ENCODE measurements at regions not wholly inside any gene's neighbourhood (a gene's known extent, or its start where the extent isn't known, plus 50 kb on each side); places are given as distances from the start of the nearest gene placed in this dataset.

DNA sequence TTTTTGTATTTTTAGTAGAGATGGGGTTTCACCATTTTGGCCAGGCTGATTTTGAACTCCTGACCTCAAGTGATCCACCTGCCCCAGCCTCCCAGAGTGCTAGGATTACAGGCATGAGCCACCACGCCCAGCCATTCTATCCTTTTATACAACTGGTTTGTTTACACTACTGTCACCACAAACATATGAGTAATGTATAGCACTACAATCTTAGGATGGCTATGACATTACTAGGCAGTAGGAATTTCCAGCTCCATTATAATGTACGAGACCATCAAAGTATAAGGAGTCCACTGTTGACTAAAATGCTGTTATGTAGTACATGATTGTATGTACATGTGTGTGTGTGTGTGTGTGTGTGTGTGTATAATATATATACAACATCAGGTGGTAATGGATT, 1126.1 kb upstream of the LRRN3 start:
- TF ChIP-seq, protein P1, sequence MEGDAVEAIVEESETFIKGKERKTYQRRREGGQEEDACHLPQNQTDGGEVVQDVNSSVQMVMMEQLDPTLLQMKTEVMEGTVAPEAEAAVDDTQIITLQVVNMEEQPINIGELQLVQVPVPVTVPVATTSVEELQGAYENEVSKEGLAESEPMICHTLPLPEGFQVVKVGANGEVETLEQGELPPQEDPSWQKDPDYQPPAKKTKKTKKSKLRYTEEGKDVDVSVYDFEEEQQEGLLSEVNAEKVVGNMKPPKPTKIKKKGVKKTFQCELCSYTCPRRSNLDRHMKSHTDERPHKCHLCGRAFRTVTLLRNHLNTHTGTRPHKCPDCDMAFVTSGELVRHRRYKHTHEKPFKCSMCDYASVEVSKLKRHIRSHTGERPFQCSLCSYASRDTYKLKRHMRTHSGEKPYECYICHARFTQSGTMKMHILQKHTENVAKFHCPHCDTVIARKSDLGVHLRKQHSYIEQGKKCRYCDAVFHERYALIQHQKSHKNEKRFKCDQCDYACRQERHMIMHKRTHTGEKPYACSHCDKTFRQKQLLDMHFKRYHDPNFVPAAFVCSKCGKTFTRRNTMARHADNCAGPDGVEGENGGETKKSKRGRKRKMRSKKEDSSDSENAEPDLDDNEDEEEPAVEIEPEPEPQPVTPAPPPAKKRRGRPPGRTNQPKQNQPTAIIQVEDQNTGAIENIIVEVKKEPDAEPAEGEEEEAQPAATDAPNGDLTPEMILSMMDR (IDR thresholded peaks at IDR 0.05) = no peak
- Mint-ChIP-seq H3K4me1 (ENCODE audit: low read depth) (peaks cover 9% of the 10 kb centered on the region), H3K36me3 (ENCODE audit: low read depth) (no peaks in the 10 kb centered on the region), H3K4me3 (ENCODE audit: unreplicated experiment) (no peak overlapping the region), H3K9me3 (ENCODE audit: low read depth) (peaks cover 2% of the 10 kb centered on the region), H3K27me3 (ENCODE audit: low read depth) (no peaks in the 10 kb centered on the region), H3K27ac (ENCODE audit: unreplicated experiment) (no peak overlapping the region)
- no peak for DNase-seq (ENCODE audit: low spot score)

DNA sequence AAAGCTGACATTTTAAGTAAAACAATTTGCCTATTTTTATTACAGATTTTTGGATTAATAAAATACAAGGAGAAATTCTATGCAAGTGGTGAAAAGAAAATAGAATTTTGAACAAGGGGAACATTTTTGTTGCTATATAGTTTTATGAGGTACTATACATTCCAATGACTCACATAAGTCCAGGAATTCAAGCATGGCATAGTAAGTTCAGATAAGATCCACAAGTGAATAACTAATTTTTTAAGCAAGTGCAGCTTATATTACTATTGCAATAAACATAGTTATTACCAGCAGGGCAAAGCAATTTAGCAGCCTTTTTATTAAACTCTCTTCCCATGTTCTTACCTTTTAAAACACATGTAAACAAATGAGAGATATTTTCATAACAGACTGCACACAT, 1123.5 kb upstream of the LRRN3 start:
- DNase-seq (ENCODE audit: low spot score) = no peak
- H3K9me3 Mint-ChIP-seq (ENCODE audit: low read depth) = peaks cover 13% of the 10 kb centered on the region
- no peak overlapping the region for H3K27ac Mint-ChIP-seq (ENCODE audit: unreplicated experiment)
- TF ChIP-seq, protein P1 (IDR thresholded peaks at IDR 0.05) = no peak
- no peaks in the 10 kb centered on the region for H3K27me3 Mint-ChIP-seq (ENCODE audit: low read depth)
- peaks cover 9% of the 10 kb centered on the region for H3K4me1 Mint-ChIP-seq (ENCODE audit: low read depth)
- no peak overlapping the region for H3K4me3 Mint-ChIP-seq (ENCODE audit: unreplicated experiment)
- no peaks in the 10 kb centered on the region for H3K36me3 Mint-ChIP-seq (ENCODE audit: low read depth)

DNA sequence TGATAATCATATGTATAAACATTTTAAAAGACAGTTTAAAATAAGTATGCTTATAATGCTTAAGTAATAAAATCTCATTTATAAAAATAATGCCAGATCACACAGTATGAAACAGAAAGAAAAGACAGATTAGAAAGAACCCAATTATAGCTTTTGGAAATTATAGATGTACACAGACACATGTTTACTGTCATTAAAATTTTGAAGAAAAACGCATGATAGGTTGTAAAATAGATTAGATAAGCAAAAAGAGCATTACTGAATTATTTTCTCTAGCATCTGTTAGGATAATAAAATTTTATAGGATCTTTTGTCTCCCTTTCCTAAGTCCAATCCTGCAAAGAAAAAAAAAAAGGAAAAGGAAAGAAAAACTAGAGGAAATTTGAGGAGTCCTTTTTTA, 1107.3 kb upstream of the LRRN3 start:
- peaks cover 12% of the 10 kb centered on the region for H3K9me3 Mint-ChIP-seq (ENCODE audit: low read depth)
- H3K36me3 Mint-ChIP-seq (ENCODE audit: low read depth) = peaks cover 3% of the 10 kb centered on the region
- TF ChIP-seq, protein P1 (IDR thresholded peaks at IDR 0.05) = no peak
- no peak for DNase-seq (ENCODE audit: low spot score)
- peaks cover 12% of the 10 kb centered on the region for H3K4me1 Mint-ChIP-seq (ENCODE audit: low read depth)
- H3K27me3 Mint-ChIP-seq (ENCODE audit: low read depth) = no peaks in the 10 kb centered on the region
- H3K4me3 Mint-ChIP-seq (ENCODE audit: unreplicated experiment) = no peak overlapping the region
- no peak overlapping the region for H3K27ac Mint-ChIP-seq (ENCODE audit: unreplicated experiment)

DNA sequence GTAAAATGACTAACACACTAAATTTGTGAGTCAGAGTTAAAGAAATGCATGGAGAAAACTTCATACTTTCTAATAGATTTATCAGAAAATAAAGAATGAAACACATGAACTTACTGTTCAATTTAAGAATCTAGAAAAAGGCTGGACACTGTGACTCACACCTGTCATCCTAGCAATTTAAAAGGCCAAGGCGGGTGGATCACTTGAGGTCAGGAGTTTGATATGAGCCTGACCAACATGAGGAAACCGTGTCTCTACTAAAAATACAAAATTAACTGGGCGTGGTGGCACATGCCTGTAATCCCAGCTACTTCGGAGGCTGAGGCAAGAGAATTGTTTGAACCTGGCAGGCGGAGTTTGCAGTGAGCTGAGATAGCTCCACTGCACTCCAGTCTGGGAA, 1106.2 kb upstream of the LRRN3 start:
- H3K4me1 Mint-ChIP-seq (ENCODE audit: low read depth) = peaks cover 12% of the 10 kb centered on the region
- no peak overlapping the region for H3K4me3 Mint-ChIP-seq (ENCODE audit: unreplicated experiment)
- H3K27me3 Mint-ChIP-seq (ENCODE audit: low read depth) = no peaks in the 10 kb centered on the region
- H3K27ac Mint-ChIP-seq (ENCODE audit: unreplicated experiment) = peak overlapping the region; percentile 71
- H3K9me3 Mint-ChIP-seq (ENCODE audit: low read depth) = peaks cover 12% of the 10 kb centered on the region
- DNase-seq (ENCODE audit: low spot score) = no peak
- TF ChIP-seq, protein P1 (IDR thresholded peaks at IDR 0.05) = no peak
- peaks cover 3% of the 10 kb centered on the region for H3K36me3 Mint-ChIP-seq (ENCODE audit: low read depth)

DNA sequence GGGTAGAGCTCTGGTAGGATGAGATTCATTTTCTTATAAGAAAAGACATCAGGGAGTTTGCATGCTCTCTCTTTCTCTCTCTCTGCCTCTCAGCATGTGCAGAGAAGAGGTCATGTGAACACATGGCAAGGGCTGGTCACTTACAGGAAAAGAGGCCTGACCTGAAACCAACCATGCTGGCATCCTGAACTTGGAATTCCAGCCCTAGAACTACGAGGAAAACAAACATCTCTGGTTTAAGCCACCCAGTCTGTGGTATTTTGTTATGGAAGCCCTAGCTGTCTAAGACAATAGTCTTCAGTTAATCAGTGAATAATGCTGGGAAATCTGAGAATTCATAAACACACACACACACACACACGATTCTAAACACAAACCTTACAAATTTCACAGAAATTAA, 1104.2 kb upstream of the LRRN3 start:
- H3K36me3 Mint-ChIP-seq (ENCODE audit: low read depth) = peaks cover 3% of the 10 kb centered on the region
- peaks cover 8% of the 10 kb centered on the region for H3K9me3 Mint-ChIP-seq (ENCODE audit: low read depth)
- H3K27ac Mint-ChIP-seq (ENCODE audit: unreplicated experiment) = no peak overlapping the region
- no peak for DNase-seq (ENCODE audit: low spot score)
- H3K4me3 Mint-ChIP-seq (ENCODE audit: unreplicated experiment) = no peak overlapping the region
- TF ChIP-seq, protein P1 (IDR thresholded peaks at IDR 0.05) = no peak
- peaks cover 12% of the 10 kb centered on the region for H3K4me1 Mint-ChIP-seq (ENCODE audit: low read depth)
- no peaks in the 10 kb centered on the region for H3K27me3 Mint-ChIP-seq (ENCODE audit: low read depth)

Measured in chondrocyte (in vitro differentiated cells).